ENCODE measurements at regions not wholly inside any gene's neighbourhood (a gene's known extent, or its start where the extent isn't known, plus 50 kb on each side); places are given as distances from the start of the nearest gene placed in this dataset.

DNA sequence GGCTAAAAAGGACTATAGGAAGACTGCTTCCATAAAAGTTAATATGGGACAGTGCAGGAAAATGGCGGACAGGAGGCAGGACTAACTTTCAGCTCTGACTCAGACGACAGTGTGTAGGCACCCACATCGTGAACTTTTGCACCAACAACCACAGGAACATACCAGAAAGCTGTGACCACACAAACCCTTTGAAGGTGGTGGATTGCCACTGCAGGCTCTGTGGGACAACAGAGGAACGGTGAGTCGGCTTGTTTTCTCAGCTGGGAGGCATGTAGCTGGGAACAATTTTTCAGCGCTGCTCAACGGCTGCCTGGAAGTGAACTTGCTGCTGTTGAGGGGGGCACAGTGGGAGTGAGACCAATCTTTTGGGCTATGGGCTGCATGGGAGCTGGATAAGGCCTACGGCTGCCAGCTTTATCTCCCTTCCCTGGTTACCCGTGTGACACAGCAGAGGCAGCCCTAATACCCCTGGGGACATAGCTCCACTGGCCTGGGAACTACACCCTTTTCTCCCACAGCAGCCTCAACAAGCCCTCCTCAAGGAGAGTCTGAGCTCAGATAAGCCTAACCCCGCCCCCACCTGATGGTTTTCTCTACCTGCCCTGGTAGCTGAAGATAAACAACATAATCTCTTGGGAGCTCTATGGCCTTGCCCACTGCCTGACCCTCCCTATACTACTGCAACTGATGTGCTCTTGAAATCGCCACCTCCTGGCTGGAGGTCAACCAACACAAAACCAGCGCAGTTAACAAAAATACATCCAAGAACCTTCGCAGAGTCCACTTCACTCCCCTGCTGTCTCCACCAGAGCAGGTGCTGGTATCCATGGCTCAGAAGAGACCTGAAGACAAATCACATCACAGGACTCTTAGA, 1537.0 kb downstream of the C4orf33 start:
- no peak for DNase-seq (ENCODE audit: low read depth in 3 of 3)

DNA sequence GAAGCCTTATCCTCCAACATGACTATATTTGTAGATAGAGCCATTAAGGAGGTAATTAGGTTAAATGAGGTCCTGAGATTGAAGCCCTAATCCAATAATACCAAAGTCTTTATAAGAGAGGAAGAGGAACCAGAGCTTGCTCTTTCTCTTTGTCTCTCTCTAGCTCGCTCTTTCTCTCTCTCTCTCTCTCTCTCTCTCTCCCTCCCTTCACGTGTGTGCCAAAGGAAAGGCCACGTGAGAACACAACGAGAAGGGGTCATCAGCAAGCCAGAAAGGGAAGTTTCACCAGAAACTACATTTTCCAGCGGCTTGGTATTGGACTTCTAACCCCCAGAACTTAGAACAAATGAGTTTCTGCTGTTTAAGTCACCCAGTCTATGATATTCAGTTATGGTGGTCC, 1540.5 kb downstream of the C4orf33 start:
- DNase-seq (ENCODE audit: low read depth in 3 of 3): no peak

DNA sequence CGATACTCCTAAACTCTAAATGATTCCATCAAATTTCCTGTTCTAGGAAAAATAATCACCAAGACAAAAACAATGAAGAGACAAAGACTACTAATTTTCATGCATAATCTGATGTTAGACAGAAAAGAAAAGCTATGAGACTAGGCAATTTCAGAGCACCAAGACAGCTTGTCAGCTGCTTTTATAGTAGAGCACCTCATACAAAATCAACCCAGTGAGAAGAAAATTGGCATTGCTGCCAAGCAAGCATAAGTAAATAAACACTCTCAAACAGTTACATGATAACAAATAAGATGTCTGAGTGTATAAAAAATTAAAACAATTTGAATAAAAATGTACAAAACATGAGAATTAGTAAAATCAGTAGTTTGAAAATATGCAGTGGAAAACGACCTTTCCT, 1544.6 kb downstream of the C4orf33 start:
- no peak for DNase-seq (ENCODE audit: low read depth in 3 of 3)

DNA sequence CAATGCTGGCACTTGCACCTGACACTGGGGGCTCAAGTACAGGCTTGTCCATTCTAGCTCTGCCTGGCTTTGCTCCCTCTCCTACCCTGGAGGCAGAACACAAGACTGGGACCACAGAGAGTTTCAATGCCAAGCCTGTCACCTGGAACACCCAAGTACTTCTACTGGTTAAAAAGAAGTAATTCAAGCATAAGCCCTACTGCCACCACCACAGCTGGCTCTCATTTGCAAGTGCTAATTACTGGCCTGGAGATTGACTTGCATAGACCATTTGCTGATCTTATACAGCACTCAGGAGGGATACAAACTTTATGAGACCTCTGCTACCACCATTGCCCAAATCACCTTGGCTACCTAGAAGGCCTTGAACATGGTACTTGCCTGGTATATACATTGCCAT, 1550.9 kb downstream of the C4orf33 start:
- DNase-seq (ENCODE audit: low read depth in 3 of 3): no peak

GRCh38 chr4:130648570-130648969, 1552.6 kb downstream of the C4orf33 start:
- DNase-seq (ENCODE audit: low read depth in 3 of 3): no peak

- DNase-seq (ENCODE audit: low read depth in 3 of 3): no peak
Observed at GRCh38 chr4:130653842-130654241, 1557.9 kb downstream of the C4orf33 start.

DNA sequence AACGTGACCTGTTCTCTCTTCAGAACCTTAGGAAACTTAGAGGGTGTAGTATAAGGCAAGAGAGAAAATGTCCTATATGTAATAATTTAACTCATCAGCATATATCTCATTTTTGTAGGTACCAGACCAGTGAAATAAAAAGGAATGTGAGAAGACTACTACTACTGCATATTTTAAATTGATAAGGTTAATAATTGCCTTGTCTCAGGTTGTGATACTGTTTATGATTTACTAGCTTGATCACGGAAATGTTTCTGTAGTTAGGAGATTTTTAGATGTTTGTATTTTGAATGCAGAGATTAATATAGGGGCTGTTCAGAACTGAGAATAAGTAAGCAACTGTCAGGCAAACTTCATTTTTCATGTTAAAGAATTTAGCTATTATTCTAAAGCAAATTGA, 1563.4 kb downstream of the C4orf33 start:
- DNase-seq (ENCODE audit: low read depth in 3 of 3): no peak

GRCh38 chr4:130668859-130669258, 1572.9 kb downstream of the C4orf33 start:
- DNase-seq (ENCODE audit: low read depth in 3 of 3): no peak

GRCh38 chr4:130675266-130675665, 1579.3 kb downstream of the C4orf33 start:
- DNase-seq (ENCODE audit: low read depth in 3 of 3): no peak

DNA sequence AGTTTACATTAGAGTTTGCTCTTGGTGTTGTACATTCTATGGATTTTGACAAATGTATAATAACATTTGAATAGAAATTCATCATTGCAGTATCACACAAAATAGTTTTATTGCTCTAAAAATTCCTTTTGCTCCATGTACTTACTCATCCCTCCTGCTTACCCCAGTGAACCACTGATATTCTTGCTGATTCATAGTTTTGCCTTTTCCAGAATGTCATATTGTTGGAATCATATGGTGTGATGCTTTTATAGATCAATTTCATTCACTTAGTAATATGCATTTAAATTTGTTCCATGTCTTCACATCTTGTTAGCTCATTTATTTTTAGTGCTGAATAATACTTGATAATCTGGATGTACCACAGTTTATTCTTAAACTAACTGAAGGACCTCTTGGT, 1593.2 kb downstream of the C4orf33 start:
- no peak for DNase-seq (ENCODE audit: low read depth in 3 of 3)

- no peak for DNase-seq (ENCODE audit: low read depth in 3 of 3)
Observed at GRCh38 chr4:130698251-130698650, 1602.3 kb downstream of the C4orf33 start.

DNA sequence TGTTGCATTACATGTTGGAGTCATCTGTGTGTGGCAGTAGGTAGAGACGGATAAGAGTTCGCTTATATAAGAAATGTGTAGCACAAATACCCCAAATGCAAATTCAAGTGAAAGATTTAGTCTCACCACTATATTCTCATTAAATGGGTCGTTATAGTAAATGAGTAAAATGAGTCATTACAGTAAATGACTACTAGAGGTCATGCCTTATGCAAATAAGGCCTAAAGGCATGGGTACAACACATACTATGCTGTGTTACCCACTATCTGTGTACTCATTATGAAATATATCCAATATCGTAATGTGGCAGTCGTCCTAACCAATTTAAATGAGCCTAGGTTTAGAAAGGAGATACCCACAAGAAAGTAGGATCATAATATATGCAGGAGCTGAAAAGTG, 1603.1 kb downstream of the C4orf33 start:
- DNase-seq (ENCODE audit: low read depth in 3 of 3): no peak

GRCh38 chr4:130703211-130703935, 1607.4 kb downstream of the C4orf33 start:
- no peak for DNase-seq (ENCODE audit: low read depth in 3 of 3)

- DNase-seq (ENCODE audit: low read depth in 3 of 3): no peak
Observed at GRCh38 chr4:130705023-130705422, 1609.1 kb downstream of the C4orf33 start.

- no peak for DNase-seq (ENCODE audit: low read depth in 3 of 3)
Observed at GRCh38 chr4:130712038-130712437, 1616.1 kb downstream of the C4orf33 start.

- no peak for DNase-seq (ENCODE audit: low read depth in 3 of 3)
Observed at GRCh38 chr4:130714006-130714405, 1618.1 kb downstream of the C4orf33 start.

- DNase-seq (ENCODE audit: low read depth in 3 of 3): no peak
Observed at GRCh38 chr4:130722361-130722760, 1626.4 kb downstream of the C4orf33 start.

- DNase-seq (ENCODE audit: low read depth in 3 of 3): no peak
Observed at GRCh38 chr4:130736436-130737185, 1640.7 kb downstream of the C4orf33 start.

- no peak for DNase-seq (ENCODE audit: low read depth in 3 of 3)
Observed at GRCh38 chr4:130738233-130738632, 1642.3 kb downstream of the C4orf33 start.

DNA sequence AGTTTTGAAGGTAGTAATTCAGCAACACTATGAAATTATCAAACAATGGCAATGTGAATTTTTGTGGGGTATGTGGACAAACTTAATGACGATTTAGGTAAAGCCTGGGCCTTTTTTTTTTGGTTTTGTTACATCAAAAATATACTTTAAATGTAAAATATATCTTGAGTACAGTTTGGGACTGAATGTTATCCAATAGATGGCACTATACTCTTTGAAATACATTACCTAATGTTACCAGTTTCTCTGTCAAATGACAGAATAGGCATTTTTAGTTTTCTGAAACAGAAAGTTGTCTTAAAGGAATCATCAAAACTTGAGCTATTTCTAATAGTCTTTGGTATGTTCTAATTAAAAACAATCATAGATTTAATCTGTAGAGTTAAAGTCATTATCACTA, 1651.9 kb downstream of the C4orf33 start:
- no peak for DNase-seq (ENCODE audit: low read depth in 3 of 3)

- DNase-seq (ENCODE audit: low read depth in 3 of 3): no peak
Observed at GRCh38 chr4:130753926-130754325, 1658.0 kb downstream of the C4orf33 start.

GRCh38 chr4:130760246-130760645, 1664.3 kb downstream of the C4orf33 start:
- no peak for DNase-seq (ENCODE audit: low read depth in 3 of 3)

Data from stimulated activated CD4-positive, alpha-beta T cell treated with anti-CD3 and anti-CD28 coated beads, TNF-alpha, amount 100 ng/mL, for 24 hours (primary cell).